Fibroblast of skin of abdomen (primary cell): ENCODE measurements at regions not wholly inside any gene's neighbourhood (a gene's known extent, or its start where the extent isn't known, plus 50 kb on each side); places are given as distances from the start of the nearest gene placed in this dataset.
"Not testable (repeated sequence)": the region's sequence is repeated elsewhere in the genome, so short reads cannot be mapped to it uniquely, and the experiment has no call there.

Source experiments
- DNase-seq: peaks from one replicate; pipeline ENCODE4 v3.0.0-alpha.2; 2013

GRCh38 chr16:73949574-73950320, 346.9 kb upstream of the PSMD7 start:
- peak; percentile 98 for DNase-seq

- DNase-seq = no peak
Measured at GRCh38 chr16:73945631-73946030, 351.0 kb upstream of the PSMD7 start.

GRCh38 chr16:73943184-73943583, 353.4 kb upstream of the PSMD7 start:
- not testable (repeated sequence) for DNase-seq

- not testable (repeated sequence) for DNase-seq
Measured at GRCh38 chr16:73940786-73941185, 355.8 kb upstream of the PSMD7 start.

GRCh38 chr16:73923951-73924350, 372.7 kb upstream of the PSMD7 start:
- DNase-seq = no peak

- DNase-seq = no peak
Measured at GRCh38 chr16:73921295-73921694, 375.3 kb upstream of the PSMD7 start.

- no peak for DNase-seq
Measured at GRCh38 chr16:73916829-73917594, 379.6 kb upstream of the PSMD7 start.

GRCh38 chr16:73915935-73916334, 380.7 kb upstream of the PSMD7 start:
- no peak for DNase-seq

- peak; percentile 54 for DNase-seq
Measured at GRCh38 chr16:73915140-73915539, 381.5 kb upstream of the PSMD7 start.

GRCh38 chr16:73912850-73913249, 383.8 kb upstream of the PSMD7 start:
- DNase-seq = no peak

- no peak for DNase-seq
Measured at GRCh38 chr16:73912281-73912680, 384.3 kb upstream of the PSMD7 start.

- no peak for DNase-seq
Measured at GRCh38 chr16:73909529-73910035, 387.0 kb upstream of the PSMD7 start.

- peak; percentile 31 for DNase-seq
Measured at GRCh38 chr16:73891129-73891542, 405.5 kb upstream of the PSMD7 start.

- no peak for DNase-seq
Measured at GRCh38 chr16:73890186-73891128, 406.2 kb upstream of the PSMD7 start.

- DNase-seq = no peak
Measured at GRCh38 chr16:73888840-73889490, 407.6 kb upstream of the PSMD7 start.

- no peak for DNase-seq
Measured at GRCh38 chr16:73887911-73888310, 408.7 kb upstream of the PSMD7 start.

- DNase-seq = no peak
Measured at GRCh38 chr16:73886426-73886825, 410.2 kb upstream of the PSMD7 start.

GRCh38 chr16:73885319-73885718, 411.3 kb upstream of the PSMD7 start:
- no peak for DNase-seq

- no peak for DNase-seq
Measured at GRCh38 chr16:73883841-73884240, 412.8 kb upstream of the PSMD7 start.

GRCh38 chr16:73883126-73883525, 413.5 kb upstream of the PSMD7 start:
- DNase-seq = no peak

- no peak for DNase-seq
Measured at GRCh38 chr16:73882651-73883050, 414.0 kb upstream of the PSMD7 start.

- DNase-seq = no peak
Measured at GRCh38 chr16:73882033-73882432, 414.6 kb upstream of the PSMD7 start.
